Naive B cell (primary cell): ENCODE measurements at regions not wholly inside any gene's neighbourhood (a gene's known extent, or its start where the extent isn't known, plus 50 kb on each side); places are given as distances from the start of the nearest gene placed in this dataset.
A peak's percentile ranks its signal among the peaks of the same experiment; 100 is the strongest.

Experiments
- ATAC-seq, 2 donors: fragments of 150-1000 bp; cut with Tn5 transposase; 2 replicates each; pipeline ENCODE4 v1.10.0; 2021; ENCODE audit warnings: low read depth in 2 of 2, mild to moderate bottlenecking in 2 of 2, moderate library complexity in 2 of 2
- DNase-seq: peaks from one replicate; pipeline ENCODE4 v3.0.0; 2022
- H3K27ac Mint-ChIP-seq, 6 donors: one replicate each; pipeline ENCODE4 v1.8.0; 2020 to 2022; ENCODE audit warnings: mild to moderate bottlenecking in 6 of 6, mixed read lengths in 6 of 6, moderate library complexity in 5 of 6, inconsistent platforms in 2 of 6
- H3K27me3 Mint-ChIP-seq, 3 donors: one replicate each; pipeline ENCODE4 v1.8.0; 2021 to 2022; ENCODE audit warnings: mixed read lengths in 3 of 3, mild to moderate bottlenecking in 1 of 3
- H3K36me3 Mint-ChIP-seq, 2 donors: one replicate each; pipeline ENCODE4 v1.8.0; 2020 to 2022; ENCODE audit warnings: mixed read lengths in 2 of 2, inconsistent platforms in 1 of 2, mild to moderate bottlenecking in 1 of 2
- H3K4me1 Mint-ChIP-seq, 3 donors: one replicate each; pipeline ENCODE4 v1.8.0; 2020 to 2022; ENCODE audit warnings: mixed read lengths in 3 of 3, inconsistent platforms in 1 of 3, mild to moderate bottlenecking in 1 of 3, moderate library complexity in 1 of 3
- H3K4me3 Mint-ChIP-seq, 8 donors: one replicate each; pipeline ENCODE4 v1.8.0; 2020 to 2022; ENCODE audit warnings: mild to moderate bottlenecking in 8 of 8, mixed read lengths in 8 of 8, moderate library complexity in 8 of 8, inconsistent platforms in 2 of 8
- H3K9me3 Mint-ChIP-seq, 7 donors: one replicate each; pipeline ENCODE4 v1.8.0; 2020 to 2022; ENCODE audit warnings: mixed read lengths in 7 of 7, mild to moderate bottlenecking in 5 of 7, inconsistent platforms in 2 of 7, moderate library complexity in 1 of 7

DNA sequence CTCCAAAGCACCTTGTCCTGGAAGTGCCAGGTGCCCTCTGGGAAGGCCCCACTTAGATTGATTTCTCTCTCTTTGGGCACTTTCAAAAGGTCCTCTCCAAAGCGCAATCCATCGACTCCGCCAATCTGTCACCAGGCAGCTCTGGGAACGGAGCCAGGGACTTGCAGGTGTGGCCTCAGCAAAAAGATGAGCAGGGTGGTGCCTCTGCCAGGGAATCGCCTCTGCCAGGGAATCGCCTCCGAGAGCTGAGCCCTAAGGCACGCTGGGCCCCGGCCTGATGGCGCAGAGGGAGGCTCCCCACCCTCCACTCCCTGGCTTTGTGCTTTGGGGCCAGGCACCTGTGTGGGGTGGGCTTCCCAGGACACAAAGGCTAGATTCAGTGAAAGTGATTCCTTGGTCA, 1391.3 kb downstream of the TBC1D22A start:
- Mint-ChIP-seq H3K4me1 (peaks cover 8 to 16% (median 15%) of the 10 kb centered on the region in 3 donors), H3K9me3 (peaks cover 0 to 4% (median 0%) of the 10 kb centered on the region in 7 donors), H3K4me3 (no peak overlapping the region), H3K27me3 (peaks cover 0 to 6% (median 0%) of the 10 kb centered on the region in 3 donors), H3K36me3 (no peaks in the 10 kb centered on the region), H3K27ac (no peak overlapping the region)
- DNase-seq (no peak), ATAC-seq (no peak)

DNA sequence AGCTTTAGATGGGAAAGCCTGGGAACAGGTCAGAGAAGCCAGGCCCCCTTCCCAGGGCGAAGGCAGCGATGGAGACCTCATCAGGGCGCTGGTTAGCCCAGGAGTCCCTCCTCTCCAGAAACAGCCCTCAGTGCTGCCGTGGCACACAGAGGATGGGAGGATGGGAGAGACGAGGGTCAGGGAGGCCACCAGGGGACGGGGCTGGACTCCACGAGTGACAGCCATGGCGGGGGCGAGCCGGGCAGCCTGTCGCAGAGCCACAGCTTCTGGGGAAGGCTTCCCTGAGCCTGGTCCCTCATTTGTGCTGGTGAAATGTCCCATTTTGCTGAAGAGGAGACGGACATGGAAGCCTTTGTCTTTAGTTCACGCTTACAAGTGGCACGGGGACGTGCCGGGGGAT, 1390.5 kb downstream of the TBC1D22A start:
- H3K27me3 Mint-ChIP-seq = peaks cover 0 to 6% (median 0%) of the 10 kb centered on the region in 3 donors
- H3K4me1 Mint-ChIP-seq = peaks cover 8 to 21% (median 16%) of the 10 kb centered on the region in 3 donors
- peak overlapping the region in 1 of 6 donors; percentile 76 for H3K27ac Mint-ChIP-seq
- ATAC-seq = no peak
- no peaks in the 10 kb centered on the region for H3K36me3 Mint-ChIP-seq
- peaks cover 0 to 4% (median 0%) of the 10 kb centered on the region in 7 donors for H3K9me3 Mint-ChIP-seq
- no peak overlapping the region for H3K4me3 Mint-ChIP-seq
- DNase-seq = no peak

DNA sequence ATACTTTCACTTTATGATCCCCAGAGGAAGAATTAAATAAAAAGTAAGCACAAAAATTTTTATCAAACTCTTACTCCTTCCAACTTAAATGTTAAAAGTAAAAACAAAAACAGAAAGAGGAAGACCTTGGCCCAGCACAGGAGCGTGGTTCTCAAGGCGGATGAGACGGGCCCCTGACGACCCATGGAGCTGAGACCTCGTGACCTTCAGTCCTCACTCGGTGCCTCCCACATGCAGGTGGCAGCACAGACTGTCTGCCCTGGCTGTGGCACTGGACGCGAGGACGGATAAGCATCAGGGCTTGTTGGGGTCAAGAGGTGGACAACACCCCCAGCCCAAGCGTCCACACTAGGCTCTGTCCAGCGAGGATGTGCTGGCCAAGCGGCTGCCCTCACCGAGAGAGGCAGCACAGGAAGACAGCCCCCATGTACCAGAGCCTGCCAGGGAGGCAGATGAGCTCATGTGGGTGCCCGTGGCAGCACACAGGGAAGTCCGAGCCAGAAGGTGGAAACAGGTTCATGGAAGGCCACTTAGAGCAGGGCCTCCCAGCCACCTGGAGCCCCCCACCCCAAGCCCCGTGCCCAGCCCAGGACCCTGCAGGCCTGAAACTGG, 1389.8 kb downstream of the TBC1D22A start:
- Mint-ChIP-seq H3K9me3 (peaks cover 0 to 4% (median 0%) of the 10 kb centered on the region in 7 donors), H3K36me3 (no peaks in the 10 kb centered on the region), H3K4me3 (peak overlapping the region in 4 of 8 donors; percentile 26 to 57 (median 50)), H3K27me3 (peaks cover 0 to 5% (median 0%) of the 10 kb centered on the region in 3 donors), H3K27ac (peak overlapping the region; percentile 27 to 84 (median 73)), H3K4me1 (peaks cover 8 to 24% (median 16%) of the 10 kb centered on the region in 3 donors)
- ATAC-seq (peak; percentile 90 to 98), DNase-seq (peak; percentile 5)

DNA sequence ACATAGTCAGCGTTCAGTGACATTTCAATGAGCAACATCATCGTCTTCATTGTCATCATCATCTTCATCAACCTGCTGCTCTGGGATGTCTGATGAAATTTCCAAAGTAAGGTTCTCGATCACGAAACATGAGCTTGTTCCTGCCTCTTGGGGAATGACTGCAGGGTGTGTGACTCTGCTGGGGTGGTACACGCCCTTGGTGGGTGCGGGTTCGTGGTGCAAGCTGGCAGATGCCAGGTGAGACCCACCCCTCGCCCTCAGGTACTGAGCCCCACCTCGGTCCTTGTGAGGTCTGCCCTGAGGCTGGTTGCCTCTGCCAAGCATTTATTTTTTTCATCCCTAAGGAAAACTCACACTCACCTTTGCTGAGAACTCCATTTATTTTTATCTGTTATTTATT, 1389.2 kb downstream of the TBC1D22A start:
- Mint-ChIP-seq H3K36me3 (no peaks in the 10 kb centered on the region), H3K4me1 (peaks cover 10 to 28% (median 12%) of the 10 kb centered on the region in 3 donors)

DNA sequence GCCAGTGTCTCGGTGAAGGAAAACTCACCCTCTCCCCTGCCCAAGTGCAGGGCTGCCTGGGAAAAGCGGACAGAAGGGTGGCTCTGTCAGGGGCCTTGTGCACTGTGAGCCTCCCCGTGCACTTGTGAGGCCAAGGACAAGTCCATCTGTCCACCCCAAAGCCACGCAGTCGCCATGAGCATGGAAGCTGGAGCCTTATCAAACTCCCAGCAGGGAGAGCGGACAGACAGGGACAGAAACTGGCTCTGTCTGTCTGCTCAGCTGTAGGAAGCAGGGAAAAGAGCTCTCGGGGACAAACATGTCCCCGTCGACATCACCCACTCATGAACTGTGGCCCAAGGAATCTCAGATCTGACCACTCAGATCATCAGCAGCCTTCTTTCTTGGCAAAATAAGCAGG, 1385.4 kb downstream of the TBC1D22A start:
- Mint-ChIP-seq H3K4me3 (no peak overlapping the region), H3K9me3 (peaks cover 0 to 5% (median 3%) of the 10 kb centered on the region in 7 donors), H3K27ac (peak overlapping the region in 1 of 6 donors; percentile 75), H3K4me1 (peaks cover 26 to 57% (median 34%) of the 10 kb centered on the region in 3 donors), H3K27me3 (peaks cover 9 to 30% (median 28%) of the 10 kb centered on the region in 3 donors), H3K36me3 (peaks cover 0 to 6% of the 10 kb centered on the region in 2 donors)
- no peak for ATAC-seq
- no peak for DNase-seq

More for the DNA sequence above, 1389.2 kb downstream of the TBC1D22A start:
- ATAC-seq (no peak), DNase-seq (no peak)
- peaks cover 0 to 4% (median 0%) of the 10 kb centered on the region in 7 donors for H3K9me3 Mint-ChIP-seq
- no peaks in the 10 kb centered on the region for H3K27me3 Mint-ChIP-seq
- peak overlapping the region in 1 of 6 donors; percentile 84 for H3K27ac Mint-ChIP-seq
- peak overlapping the region in 1 of 8 donors; percentile 47 for H3K4me3 Mint-ChIP-seq

- ATAC-seq (no peak), DNase-seq (no peak)
- Mint-ChIP-seq H3K4me1 (peaks cover 21 to 53% (median 30%) of the 10 kb centered on the region in 3 donors), H3K9me3 (peaks cover 0 to 6% (median 3%) of the 10 kb centered on the region in 7 donors), H3K4me3 (no peak overlapping the region), H3K27ac (no peak overlapping the region), H3K36me3 (peaks cover 0 to 7% of the 10 kb centered on the region in 2 donors), H3K27me3 (peaks cover 9 to 33% (median 31%) of the 10 kb centered on the region in 3 donors)
These were observed 1385.0 kb downstream of the TBC1D22A start for GRCh38 chr22:48147404-48147803.

DNA sequence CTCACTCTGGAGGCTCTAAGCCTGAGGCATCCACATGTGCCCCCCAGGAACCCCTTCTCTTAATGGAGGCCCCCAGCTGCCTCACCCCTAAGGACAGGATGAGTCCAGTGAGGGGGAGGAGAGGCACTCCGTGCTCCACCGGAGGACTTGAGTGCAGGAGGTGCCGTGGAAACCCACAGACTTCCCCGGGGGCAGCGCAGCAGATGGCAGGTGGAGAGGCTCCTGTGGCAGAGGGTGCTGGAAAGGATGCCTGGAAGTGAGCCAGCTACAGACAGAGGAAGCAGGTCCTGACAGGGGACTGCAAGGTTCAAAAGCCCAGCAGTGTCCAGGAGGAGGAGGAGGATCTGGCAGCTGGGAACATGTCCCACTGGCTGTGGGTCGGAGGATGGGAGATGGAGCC, 1384.0 kb downstream of the TBC1D22A start:
- Mint-ChIP-seq H3K9me3 (peaks cover 0 to 6% (median 3%) of the 10 kb centered on the region in 7 donors), H3K27me3 (peaks cover 9 to 33% (median 31%) of the 10 kb centered on the region in 3 donors), H3K4me1 (peaks cover 18 to 44% (median 27%) of the 10 kb centered on the region in 3 donors), H3K4me3 (no peak overlapping the region), H3K36me3 (peaks cover 0 to 7% of the 10 kb centered on the region in 2 donors), H3K27ac (peak overlapping the region in 1 of 6 donors; percentile 85)
- DNase-seq = no peak
- ATAC-seq = no peak

- H3K27me3 Mint-ChIP-seq = peaks cover 9 to 33% (median 31%) of the 10 kb centered on the region in 3 donors
- H3K9me3 Mint-ChIP-seq = peaks cover 0 to 6% (median 3%) of the 10 kb centered on the region in 7 donors
- H3K27ac Mint-ChIP-seq = peak overlapping the region in 3 of 6 donors; percentile 49 to 83 (median 69)
- H3K36me3 Mint-ChIP-seq = peaks cover 0 to 7% of the 10 kb centered on the region in 2 donors
- H3K4me1 Mint-ChIP-seq = peaks cover 18 to 42% (median 27%) of the 10 kb centered on the region in 3 donors
- H3K4me3 Mint-ChIP-seq = peak overlapping the region in 6 of 8 donors; percentile 17 to 83 (median 50)
- ATAC-seq (no peak), DNase-seq (no peak)
These were observed 1383.3 kb downstream of the TBC1D22A start for GRCh38 chr22:48145738-48146137.

DNA sequence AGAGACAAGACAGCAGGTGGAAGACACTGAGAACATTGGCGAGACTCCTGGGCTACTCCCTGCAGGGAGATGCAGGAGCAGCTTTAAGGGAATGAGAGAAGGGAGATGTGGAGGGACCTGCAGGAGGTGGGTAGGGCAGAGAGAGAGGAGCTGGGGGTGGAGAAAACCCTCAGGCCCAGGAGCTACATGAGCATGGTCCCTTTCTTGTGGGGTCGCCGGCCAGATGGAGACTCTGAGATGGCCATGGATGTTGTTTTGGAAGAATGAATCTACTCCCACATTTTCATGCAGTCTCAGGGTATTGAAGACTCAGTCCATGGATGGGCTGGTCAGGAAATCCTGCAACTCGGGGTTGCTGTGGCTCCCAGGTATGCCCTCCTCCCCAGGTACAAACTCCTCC, 1381.9 kb downstream of the TBC1D22A start:
- ATAC-seq (no peak), DNase-seq (no peak)
- Mint-ChIP-seq H3K27me3 (peaks cover 9 to 33% (median 31%) of the 10 kb centered on the region in 3 donors), H3K4me1 (peaks cover 20 to 47% (median 32%) of the 10 kb centered on the region in 3 donors), H3K36me3 (peaks cover 0 to 7% of the 10 kb centered on the region in 2 donors), H3K27ac (no peak overlapping the region), H3K4me3 (no peak overlapping the region), H3K9me3 (peaks cover 0 to 6% (median 3%) of the 10 kb centered on the region in 7 donors)

GRCh38 chr22:48143856-48144255, 1381.4 kb downstream of the TBC1D22A start:
- peaks cover 0 to 7% of the 10 kb centered on the region in 2 donors for H3K36me3 Mint-ChIP-seq

GRCh38 chr22:48142388-48142787, 1379.9 kb downstream of the TBC1D22A start:
- peaks cover 30 to 50% (median 42%) of the 10 kb centered on the region in 3 donors for H3K4me1 Mint-ChIP-seq
- H3K27me3 Mint-ChIP-seq = peaks cover 9 to 33% (median 31%) of the 10 kb centered on the region in 3 donors
- H3K9me3 Mint-ChIP-seq = peaks cover 0 to 6% (median 0%) of the 10 kb centered on the region in 7 donors
- H3K27ac Mint-ChIP-seq = no peak overlapping the region
- DNase-seq = no peak
- H3K4me3 Mint-ChIP-seq = no peak overlapping the region
- no peak for ATAC-seq
- H3K36me3 Mint-ChIP-seq = peaks cover 0 to 7% of the 10 kb centered on the region in 2 donors

More at GRCh38 chr22:48143856-48144255, 1381.4 kb downstream of the TBC1D22A start:
- H3K4me1 Mint-ChIP-seq = peaks cover 25 to 52% (median 36%) of the 10 kb centered on the region in 3 donors
- peak overlapping the region in 1 of 8 donors; percentile 47 for H3K4me3 Mint-ChIP-seq
- no peak for ATAC-seq
- no peak for DNase-seq
- H3K27ac Mint-ChIP-seq = no peak overlapping the region
- H3K9me3 Mint-ChIP-seq = peaks cover 0 to 6% (median 2%) of the 10 kb centered on the region in 7 donors
- H3K27me3 Mint-ChIP-seq = peaks cover 9 to 33% (median 31%) of the 10 kb centered on the region in 3 donors

DNA sequence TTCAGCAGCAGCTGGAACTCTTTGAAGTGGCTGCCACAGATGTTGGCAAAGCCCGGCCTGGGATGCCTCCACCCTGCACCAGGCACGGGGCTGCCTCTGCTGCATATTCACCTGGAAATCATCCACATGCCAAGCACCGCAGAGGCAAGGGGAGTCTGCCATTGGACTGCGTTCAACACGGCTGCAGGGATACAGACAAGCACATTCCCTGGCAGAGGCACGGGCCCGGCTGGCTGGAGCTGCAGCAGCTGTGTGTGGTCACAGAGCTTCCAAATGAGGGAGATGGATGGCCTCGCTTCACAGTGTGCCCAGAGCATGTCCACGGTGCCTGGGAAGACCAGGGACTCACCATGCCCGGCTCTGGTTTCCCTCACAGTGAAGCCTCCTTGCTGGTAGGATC, 1378.9 kb downstream of the TBC1D22A start:
- Mint-ChIP-seq H3K27ac (no peak overlapping the region), H3K4me3 (peak overlapping the region in 1 of 8 donors; percentile 22), H3K27me3 (peaks cover 9 to 33% (median 31%) of the 10 kb centered on the region in 3 donors), H3K36me3 (peaks cover 0 to 7% of the 10 kb centered on the region in 2 donors), H3K9me3 (peaks cover 0 to 6% (median 0%) of the 10 kb centered on the region in 7 donors), H3K4me1 (peaks cover 26 to 44% (median 39%) of the 10 kb centered on the region in 3 donors)
- no peak for ATAC-seq
- no peak for DNase-seq

DNA sequence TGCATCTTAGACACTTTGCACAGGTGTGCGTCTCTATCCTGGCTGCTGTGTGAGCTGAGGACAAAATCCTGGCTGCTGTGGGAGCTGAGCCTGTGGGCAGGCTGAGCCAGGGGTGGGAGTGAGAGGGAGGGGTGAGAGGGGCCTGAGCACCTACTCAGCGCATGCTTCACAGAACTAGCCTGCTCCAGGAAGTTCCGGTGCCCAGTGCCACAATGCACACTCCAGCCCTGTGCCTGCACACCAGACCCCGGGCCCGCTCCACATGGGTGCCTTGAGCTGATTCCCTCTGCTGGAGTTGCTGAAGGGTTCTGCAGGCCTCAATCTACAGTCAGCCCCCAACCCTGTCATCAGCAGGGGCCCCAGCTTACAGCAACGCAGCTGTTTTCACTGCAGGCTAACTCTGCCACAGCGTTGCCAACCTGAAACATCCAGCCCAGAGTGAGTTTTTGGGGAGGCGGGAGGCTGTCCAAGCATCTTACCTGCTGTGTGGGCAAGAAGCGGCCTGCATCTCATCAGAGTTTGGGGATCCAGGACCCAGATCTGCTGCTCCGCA, 1377.9 kb downstream of the TBC1D22A start:
- Mint-ChIP-seq H3K36me3 (peaks cover 0 to 7% of the 10 kb centered on the region in 2 donors), H3K27me3 (peaks cover 9 to 24% (median 24%) of the 10 kb centered on the region in 3 donors), H3K4me3 (no peak overlapping the region), H3K4me1 (peaks cover 18 to 36% (median 29%) of the 10 kb centered on the region in 3 donors), H3K9me3 (peaks cover 0 to 6% (median 0%) of the 10 kb centered on the region in 7 donors), H3K27ac (no peak overlapping the region)
- ATAC-seq (no peak), DNase-seq (no peak)
